Right lung (tissue), 2 donors: ENCODE measurements at regions not wholly inside any gene's neighbourhood (a gene's known extent, or its start where the extent isn't known, plus 50 kb on each side); places are given as distances from the start of the nearest gene placed in this dataset.
A peak's percentile ranks its signal among the peaks of the same experiment; 100 is the strongest.

Source experiments
- DNase-seq, 2 donors: peaks; one replicate each; pipeline ENCODE4 v3.0.0-alpha.2; 2013

DNA sequence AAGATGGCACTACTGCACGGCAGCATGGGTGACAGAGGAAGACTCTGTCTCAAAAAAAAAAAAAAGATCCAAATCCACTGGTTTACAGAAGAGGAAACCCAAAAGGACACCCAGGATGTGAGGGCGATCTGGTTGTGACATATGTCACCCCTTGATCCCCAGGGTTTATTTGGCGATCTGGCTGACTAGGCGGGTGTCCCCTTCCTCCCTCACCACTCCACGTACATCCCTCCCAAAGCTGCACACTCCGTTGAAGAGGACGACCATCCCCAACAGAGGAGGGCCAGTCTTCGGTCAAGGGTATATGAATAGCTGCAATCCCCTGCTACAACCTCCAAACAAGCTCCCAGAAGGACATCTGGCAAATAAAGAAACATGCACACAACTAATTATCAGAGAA is 111.6 kb downstream of the HTR5A start:
- DNase-seq: no peak

DNA sequence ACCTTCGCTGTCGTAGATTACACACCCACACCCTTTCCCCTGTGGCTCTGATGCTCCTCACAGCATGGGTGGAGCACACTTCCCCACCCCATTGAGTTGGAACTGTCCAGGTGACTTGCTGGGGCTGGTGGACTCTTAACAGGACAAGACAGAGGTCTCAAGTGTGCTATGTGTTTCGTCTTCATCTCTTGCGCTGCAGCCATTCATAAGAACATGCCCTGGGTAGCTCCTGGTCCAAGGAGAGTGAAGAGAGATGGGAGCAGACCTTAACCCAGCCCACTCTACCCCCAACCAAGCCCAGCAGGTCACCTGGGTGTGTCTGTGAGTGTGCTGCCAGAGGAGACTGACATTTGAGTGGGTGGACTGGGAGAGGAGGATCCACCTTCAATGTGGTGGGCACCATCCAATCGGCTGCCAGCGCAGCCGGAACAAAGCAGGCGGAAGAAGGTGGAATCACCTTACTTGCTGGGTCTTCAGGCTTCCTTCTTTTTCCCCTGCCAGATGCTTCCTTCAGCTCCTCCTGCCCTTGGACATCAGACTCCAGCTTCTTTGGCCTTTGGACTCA is 112.4 kb downstream of the HTR5A start:
- DNase-seq: no peak

GRCh38 chr7:155183655-155184054 is 113.5 kb downstream of the HTR5A start:
- DNase-seq: no peak

- DNase-seq: no peak
Observed at GRCh38 chr7:155184923-155185322, 112.8 kb upstream of the INSIG1 start.

DNA sequence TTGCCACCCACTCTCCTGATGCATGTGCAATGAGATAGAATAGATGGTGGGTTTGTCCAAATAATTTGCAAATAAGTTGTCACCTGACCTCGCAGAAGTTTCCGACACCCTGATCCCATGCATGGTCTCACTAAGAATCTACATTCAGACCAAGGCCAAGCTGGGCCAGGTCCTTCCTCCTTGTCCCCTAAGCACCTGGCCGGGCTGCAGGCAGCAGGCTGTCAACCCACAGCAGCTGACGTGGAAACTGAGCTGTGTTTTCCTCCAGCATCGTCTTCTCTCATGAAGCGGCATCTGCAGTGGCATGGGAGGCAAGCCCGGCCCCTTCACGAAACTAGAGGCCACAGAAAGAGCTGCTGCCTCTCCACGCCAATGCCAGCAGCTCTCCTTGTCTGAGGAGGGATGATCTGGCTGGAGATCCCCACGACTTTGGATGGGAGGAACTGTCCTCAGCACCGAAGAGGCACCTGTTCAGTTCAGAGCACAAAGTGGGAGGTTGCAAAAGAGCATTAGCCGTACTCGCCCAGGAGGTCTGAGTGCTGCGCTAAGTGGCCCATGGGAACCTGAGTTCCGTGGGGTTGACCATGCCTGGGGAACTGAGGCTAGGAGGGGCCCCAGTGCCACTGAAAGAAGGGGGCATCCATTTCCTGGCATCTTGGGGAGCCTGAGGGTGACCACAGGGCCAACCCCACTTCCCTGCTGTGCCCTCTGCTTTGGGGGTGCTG is 110.5 kb upstream of the INSIG1 start:
- no peak for DNase-seq

GRCh38 chr7:155188357-155188756 is 109.3 kb upstream of the INSIG1 start:
- no peak for DNase-seq

GRCh38 chr7:155188821-155189581 is 108.7 kb upstream of the INSIG1 start:
- no peak for DNase-seq

DNA sequence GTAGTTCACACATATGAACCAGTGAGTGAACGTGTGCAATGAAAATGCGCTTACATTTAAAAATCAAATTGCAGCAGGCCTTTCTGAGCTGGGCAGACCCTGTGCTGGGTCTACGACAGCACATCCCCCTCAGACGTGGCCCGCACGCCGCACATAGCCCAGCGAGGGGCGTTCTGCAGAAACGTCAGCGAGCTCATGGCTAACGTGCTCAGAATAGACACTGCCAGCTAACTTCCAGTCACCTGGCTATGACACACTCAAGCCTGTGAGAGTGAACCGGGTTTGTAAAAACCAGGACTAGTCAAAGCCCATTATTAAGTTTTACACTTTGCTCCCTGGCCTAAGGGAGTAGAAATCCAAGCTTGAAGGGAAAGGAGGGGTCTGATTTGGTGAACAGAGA is 108.1 kb upstream of the INSIG1 start:
- DNase-seq: no peak

DNA sequence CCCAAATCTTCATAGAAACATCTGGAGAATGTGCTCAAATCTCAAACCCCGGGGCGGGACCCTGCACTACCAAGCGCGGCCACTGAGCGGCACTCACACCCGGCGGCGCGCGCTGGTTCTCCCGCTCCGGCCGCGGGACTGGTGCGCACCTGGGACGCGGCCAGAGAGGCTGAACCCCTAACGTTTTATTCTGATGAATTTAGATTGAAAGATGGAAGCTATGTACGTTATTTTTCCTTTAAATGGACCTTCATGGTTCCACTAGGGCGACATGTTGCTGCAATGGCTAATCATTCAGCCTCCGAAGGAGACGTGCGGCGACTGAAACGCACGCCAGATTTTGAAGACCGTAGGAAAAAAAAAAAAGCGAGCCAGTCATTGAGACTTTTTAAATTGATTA is 107.0 kb upstream of the INSIG1 start:
- peak in 1 of 2 donors; percentile 12 for DNase-seq

DNA sequence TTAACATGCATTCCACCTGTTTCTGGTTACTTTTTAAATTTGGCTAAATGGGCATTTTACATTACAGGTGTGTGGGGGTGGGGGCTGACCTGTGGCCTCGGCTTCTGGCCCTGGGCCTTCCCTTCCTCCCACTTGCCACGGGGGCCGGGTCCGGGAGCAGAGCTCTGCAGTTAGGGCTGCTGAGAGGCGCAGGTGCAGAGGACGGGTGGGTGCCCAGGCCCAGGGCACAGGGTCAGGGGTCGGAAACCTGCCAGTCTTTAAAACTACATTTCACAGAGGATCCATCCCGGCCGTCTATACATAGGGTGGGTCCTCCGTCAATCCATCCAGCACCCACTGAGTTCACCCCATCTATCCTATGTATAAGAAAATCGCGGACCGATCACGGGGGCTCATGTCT is 106.5 kb upstream of the INSIG1 start:
- DNase-seq: no peak

DNA sequence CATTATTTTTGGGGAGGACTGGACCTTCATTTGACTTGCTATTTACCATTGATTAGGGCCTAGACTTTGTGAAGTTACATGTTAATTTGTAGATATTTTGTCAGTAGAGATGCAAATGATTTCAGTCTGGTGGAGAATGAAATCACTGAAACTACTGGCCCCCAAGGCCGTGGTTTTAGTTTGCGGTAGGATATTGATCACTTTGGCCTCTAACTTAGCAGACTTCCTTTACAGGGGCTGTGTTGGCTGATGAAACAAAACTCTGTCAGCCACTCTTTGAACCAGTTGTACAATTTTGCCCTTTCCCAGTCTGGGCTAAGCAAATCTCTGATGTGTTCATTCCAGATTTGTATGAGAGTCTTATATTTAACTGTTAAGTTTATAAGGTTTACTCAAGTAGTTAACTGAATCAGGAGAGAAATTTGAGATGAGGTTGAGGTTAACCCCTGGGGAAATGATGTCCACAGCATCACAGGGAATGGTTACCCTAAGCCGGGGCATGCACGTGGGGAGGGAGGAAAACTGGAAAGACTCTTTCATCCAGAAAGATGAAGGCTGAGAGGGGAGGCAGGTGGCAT is 105.7 kb upstream of the INSIG1 start:
- no peak for DNase-seq

DNA sequence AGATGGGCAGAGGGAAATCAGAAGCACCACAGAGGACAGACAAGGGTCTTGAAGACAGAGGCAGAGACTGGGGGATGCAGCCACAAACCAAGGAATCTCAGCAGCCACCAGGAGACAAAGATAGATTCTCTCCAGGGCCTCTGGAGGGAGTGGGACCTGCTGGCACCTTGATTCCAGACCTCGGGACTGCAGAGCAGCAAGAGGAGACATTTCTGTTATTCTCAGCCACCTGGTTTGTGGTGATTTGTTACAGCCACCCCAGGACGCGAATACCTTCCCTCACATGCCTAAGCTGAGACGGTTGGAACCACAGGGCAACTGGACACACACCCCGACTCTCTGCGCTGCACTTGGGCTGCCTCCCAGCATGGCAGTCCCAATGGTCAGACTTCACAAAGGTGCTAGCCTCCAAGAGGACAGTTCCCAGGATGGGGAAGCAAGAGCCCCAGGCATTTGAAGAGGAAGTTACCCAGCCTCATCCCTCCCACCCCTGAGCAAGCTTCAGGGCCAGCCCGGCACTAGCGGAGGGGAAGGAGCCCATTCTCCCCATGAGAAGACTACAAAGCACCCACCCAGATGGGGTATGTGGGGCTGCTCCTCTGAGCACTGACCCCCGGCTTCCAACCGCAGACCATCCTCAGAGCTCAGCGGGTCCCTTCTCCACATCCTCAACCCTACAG is 104.6 kb upstream of the INSIG1 start:
- no peak for DNase-seq

DNA sequence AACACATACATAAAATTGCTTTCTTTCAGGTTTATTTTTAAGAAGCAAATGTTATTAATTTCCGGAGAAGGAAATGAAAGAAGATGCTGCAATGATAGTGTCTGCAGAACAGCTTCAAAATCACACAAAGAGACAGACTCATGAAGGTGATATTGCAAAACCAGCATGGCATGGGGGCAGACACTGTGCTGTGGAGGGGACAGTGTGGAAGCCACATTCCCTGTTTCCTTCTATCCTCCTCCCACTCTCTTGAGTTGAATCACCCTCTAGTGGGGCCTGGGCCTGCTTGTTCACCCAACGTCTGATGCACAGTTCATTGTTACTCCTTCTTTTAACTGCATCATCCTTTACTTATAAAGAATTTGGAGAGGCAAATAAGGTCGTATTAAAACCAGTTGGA is 104.0 kb upstream of the INSIG1 start:
- DNase-seq: no peak

DNA sequence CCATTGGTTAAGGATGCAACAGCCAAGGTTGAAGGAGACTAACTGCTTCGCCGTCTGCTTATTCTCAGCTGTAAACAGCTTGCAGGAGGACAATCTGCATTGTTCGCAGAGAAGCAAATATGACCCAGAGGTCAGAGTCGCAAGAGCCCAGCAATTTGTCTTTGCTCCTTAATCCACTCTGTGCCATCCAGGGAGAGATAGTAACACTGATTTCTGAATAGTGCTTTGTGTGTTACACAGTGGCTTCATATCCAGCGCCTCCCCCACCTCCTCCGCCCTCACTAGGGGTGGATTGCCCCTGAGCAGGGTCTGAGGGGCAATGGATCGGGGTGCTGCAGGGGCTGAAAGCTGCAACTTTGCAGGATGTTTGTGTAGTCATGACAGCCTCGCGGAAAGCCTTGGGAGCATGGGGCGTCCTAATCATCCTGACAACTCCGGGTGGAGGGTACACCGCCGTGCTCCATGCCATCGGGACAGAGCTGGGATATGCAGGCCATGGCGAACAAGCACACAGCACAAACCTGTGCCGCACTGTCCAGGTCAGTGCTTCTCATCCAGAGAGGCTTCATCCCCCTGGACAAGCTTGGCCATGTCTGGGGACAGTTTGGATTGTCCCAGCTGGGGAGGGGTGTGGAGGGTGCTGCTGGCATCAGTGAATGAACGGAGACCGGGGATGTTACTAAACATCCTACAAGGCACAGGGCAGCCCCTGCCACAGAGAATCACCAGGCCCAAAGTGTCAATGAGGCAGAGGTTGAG is 103.1 kb upstream of the INSIG1 start:
- no peak for DNase-seq

GRCh38 chr7:155195939-155196523 is 101.6 kb upstream of the INSIG1 start:
- DNase-seq: no peak

DNA sequence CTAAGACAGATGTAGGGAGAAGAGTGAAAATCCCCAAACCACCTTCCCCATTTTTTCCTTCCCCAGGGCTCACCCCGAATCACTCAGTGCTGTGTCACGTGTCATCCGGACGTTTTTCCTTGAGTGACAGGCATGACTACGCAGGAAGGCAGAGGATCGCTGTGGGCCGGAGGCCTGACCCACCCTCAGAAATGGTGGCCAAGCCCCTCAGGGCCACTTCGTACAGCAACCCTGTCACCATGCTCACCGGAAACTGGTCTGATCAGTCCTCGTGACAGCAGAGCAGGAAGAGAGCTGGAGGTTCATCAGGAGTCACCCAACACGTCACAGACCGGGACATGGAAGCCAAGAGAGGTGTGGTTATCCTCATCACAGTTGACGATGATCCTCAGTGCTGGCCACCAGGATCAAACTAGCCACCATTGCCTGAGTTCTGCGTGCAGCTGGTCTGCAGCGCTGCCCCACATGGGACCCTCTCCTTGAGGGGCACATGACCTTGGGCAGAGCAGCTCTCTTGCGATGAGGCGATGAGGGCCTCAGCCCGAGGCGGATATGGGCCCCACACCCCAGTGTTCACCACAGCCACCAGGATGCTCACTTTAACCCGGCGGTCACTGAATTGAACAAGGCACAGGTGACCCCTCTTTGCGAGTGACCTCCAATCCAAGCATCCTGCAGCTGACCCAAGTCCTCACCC is 99.3 kb upstream of the INSIG1 start:
- DNase-seq: no peak

DNA sequence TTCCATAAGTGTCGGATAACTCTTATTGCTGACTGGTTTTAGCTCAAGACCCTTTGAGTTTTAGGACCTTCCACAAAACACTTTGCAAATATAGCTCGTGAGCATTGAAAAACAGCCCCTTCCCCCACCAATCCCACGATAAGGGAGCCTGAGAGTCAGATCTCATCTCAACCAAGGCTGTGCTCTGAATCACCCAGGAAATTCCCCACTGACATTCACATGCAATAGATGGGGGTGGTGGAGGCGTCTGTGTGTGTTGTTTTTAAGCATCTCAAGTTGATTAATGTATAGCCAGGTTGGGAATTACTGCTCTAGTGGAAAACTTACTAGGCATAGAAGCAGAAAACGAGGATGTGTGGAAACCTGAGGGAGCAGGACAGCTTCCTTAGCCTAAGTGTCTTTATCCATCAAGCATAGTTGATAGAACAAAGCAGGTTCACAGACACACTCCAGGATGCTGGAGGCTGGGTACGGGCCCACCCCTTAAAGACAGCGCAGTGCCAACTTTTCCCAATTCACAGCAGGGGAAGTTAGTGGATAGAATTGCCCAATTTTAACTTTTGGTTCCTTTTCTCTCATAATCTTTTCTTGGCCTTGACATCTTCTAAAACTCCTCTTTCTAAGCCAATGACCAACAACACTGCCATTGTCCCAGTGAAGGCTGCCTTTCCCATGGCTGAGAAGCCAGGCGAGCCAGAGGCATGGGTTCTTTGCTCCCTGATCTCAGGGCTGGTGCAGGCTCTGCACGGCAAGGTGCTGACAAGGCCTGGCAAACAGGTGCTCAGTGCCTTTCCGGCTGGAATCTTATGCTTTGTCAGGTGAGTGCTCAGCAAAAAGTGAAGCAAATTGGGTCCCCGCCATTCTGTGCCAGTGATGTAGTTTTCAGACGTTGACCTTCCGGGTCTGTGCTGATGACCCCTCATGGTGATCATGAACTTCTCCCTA is 98.5 kb upstream of the INSIG1 start:
- no peak for DNase-seq

GRCh38 chr7:155201325-155202087 is 96.2 kb upstream of the INSIG1 start:
- no peak for DNase-seq
